K562 (cell line): ENCODE measurements at regions not wholly inside any gene's neighbourhood (a gene's known extent, or its start where the extent isn't known, plus 50 kb on each side); places are given as distances from the start of the nearest gene placed in this dataset.

Experiments used
- POLR2A ChIP-seq: fragments of 450-650 bp; conservative IDR thresholded peaks from 2 replicates; pipeline ENCODE4 v1.6.1; 2016
- SP2 ChIP-seq: IDR thresholded peaks from 2 replicates; pipeline ENCODE4 v1.6.1; 2011; ENCODE audit warnings: mild to moderate bottlenecking, low read depth, low read length, moderate library complexity; ENCODE audit not compliant: poor library complexity, severe bottlenecking; ENCODE audit errors: extremely low read depth
- ZNF436 ChIP-seq: fragments of 250-450, 450-650 bp; sonication (Bioruptor Pico); formaldehyde crosslinking; IDR thresholded peaks from 2 replicates; pipeline ENCODE4 v1.7.0; 2020; ENCODE audit warnings: mild to moderate bottlenecking
- TF ChIP-seq, protein P1 (sequence below): fragments of 450-650 bp; IDR thresholded peaks from 2 replicates; pipeline ENCODE4 v1.6.1; 2018; ENCODE audit not compliant: partially characterized antibody
- TF ChIP-seq, protein P2 (sequence below): fragments of 450-650 bp; IDR thresholded peaks from 2 replicates; pipeline ENCODE4 v1.7.0; 2016; ENCODE audit warnings: borderline replicate concordance

DNA sequence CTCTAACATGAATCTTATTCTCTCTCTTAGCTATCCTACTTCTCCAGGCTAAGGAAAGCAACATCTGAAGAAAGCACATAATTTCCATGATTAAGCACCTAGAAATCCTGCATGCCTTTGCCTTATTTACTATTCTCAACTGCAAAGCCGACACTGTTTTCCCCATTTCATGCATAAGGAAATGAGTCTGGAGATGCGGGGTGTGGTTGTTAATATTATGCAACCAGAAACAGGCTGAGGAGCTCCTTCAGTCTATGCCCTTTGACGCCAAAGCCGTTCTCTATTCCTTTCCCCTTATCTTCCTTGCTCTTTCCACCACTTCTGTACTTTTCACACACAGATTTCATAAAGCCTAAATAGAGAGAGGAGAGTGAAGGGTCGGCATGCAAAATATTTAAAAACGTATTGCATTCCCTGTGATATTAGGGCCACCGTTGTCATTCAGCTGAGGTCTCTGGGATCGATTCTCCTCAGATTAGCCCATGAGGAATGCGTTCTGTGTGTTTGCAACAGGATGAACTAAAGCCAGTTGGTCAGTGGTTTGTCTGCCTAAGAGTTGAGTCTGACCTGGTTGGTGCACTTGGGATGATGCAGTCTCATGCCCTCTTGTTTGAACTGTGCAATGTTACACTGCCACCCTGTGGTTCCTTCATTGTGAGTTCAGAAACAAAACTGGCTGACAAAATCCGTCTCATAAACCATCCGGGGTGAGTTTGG, 53.1 kb upstream of the PLEKHG7 start:
- TF ChIP-seq, protein P1, sequence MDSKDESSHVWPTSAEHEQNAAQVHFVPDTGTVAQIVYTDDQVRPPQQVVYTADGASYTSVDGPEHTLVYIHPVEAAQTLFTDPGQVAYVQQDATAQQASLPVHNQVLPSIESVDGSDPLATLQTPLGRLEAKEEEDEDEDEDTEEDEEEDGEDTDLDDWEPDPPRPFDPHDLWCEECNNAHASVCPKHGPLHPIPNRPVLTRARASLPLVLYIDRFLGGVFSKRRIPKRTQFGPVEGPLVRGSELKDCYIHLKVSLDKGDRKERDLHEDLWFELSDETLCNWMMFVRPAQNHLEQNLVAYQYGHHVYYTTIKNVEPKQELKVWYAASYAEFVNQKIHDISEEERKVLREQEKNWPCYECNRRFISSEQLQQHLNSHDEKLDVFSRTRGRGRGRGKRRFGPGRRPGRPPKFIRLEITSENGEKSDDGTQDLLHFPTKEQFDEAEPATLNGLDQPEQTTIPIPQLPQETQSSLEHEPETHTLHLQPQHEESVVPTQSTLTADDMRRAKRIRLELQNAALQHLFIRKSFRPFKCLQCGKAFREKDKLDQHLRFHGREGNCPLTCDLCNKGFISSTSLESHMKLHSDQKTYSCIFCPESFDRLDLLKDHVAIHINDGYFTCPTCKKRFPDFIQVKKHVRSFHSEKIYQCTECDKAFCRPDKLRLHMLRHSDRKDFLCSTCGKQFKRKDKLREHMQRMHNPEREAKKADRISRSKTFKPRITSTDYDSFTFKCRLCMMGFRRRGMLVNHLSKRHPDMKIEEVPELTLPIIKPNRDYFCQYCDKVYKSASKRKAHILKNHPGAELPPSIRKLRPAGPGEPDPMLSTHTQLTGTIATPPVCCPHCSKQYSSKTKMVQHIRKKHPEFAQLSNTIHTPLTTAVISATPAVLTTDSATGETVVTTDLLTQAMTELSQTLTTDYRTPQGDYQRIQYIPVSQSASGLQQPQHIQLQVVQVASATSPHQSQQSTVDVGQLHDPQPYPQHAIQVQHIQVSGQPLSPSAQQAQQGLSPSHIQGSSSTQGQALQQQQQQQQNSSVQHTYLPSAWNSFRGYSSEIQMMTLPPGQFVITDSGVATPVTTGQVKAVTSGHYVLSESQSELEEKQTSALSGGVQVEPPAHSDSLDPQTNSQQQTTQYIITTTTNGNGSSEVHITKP = no peak
- TF ChIP-seq, protein P2, sequence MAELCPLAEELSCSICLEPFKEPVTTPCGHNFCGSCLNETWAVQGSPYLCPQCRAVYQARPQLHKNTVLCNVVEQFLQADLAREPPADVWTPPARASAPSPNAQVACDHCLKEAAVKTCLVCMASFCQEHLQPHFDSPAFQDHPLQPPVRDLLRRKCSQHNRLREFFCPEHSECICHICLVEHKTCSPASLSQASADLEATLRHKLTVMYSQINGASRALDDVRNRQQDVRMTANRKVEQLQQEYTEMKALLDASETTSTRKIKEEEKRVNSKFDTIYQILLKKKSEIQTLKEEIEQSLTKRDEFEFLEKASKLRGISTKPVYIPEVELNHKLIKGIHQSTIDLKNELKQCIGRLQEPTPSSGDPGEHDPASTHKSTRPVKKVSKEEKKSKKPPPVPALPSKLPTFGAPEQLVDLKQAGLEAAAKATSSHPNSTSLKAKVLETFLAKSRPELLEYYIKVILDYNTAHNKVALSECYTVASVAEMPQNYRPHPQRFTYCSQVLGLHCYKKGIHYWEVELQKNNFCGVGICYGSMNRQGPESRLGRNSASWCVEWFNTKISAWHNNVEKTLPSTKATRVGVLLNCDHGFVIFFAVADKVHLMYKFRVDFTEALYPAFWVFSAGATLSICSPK = no peak
- TF ChIP-seq ZNF436 (no peak), SP2 (no peak), POLR2A (no peak)
